GM19351 (cell line): ENCODE measurements at regions not wholly inside any gene's neighbourhood (a gene's known extent, or its start where the extent isn't known, plus 50 kb on each side); places are given as distances from the start of the nearest gene placed in this dataset.

Experiments used
- ATAC-seq: cut with Tn5 transposase; IDR thresholded peaks from one replicate; pipeline ENCODE4 v1.9.1; 2021; ENCODE audit warnings: mild to moderate bottlenecking, moderate library complexity; ENCODE audit not compliant: unreplicated experiment

GRCh38 chr4:141783770-141784169, 147.4 kb downstream of the IL15 start:
- no peak for ATAC-seq

GRCh38 chr4:141786946-141787345, 150.6 kb downstream of the IL15 start:
- no peak for ATAC-seq

GRCh38 chr4:141788169-141788915, 152.0 kb downstream of the IL15 start:
- no peak for ATAC-seq

GRCh38 chr4:141789716-141790115, 153.3 kb downstream of the IL15 start:
- no peak for ATAC-seq

- no peak for ATAC-seq
Measured at GRCh38 chr4:141792164-141792563, 155.8 kb downstream of the IL15 start.

GRCh38 chr4:141797966-141798365, 161.6 kb downstream of the IL15 start:
- no peak for ATAC-seq

GRCh38 chr4:141801558-141801957, 165.2 kb downstream of the IL15 start:
- ATAC-seq, result no peak

- ATAC-seq, result no peak
Measured at GRCh38 chr4:141802333-141802732, 165.9 kb downstream of the IL15 start.

- no peak for ATAC-seq
Measured at GRCh38 chr4:141804836-141805235, 168.5 kb downstream of the IL15 start.

- peak; percentile 80 for ATAC-seq
Measured at GRCh38 chr4:141807103-141807891, 170.9 kb downstream of the IL15 start.

- ATAC-seq, result no peak
Measured at GRCh38 chr4:141810038-141810711, 173.8 kb downstream of the IL15 start.

- ATAC-seq, result no peak
Measured at GRCh38 chr4:141810712-141811375, 174.5 kb downstream of the IL15 start.

- ATAC-seq, result no peak
Measured at GRCh38 chr4:141812158-141812557, 175.8 kb downstream of the IL15 start.

GRCh38 chr4:141814499-141814898, 178.1 kb downstream of the IL15 start:
- ATAC-seq, result no peak

GRCh38 chr4:141815646-141816045, 179.3 kb downstream of the IL15 start:
- no peak for ATAC-seq

- no peak for ATAC-seq
Measured at GRCh38 chr4:141826260-141826659, 189.9 kb downstream of the IL15 start.

- no peak for ATAC-seq
Measured at GRCh38 chr4:141833209-141833608, 196.8 kb downstream of the IL15 start.

GRCh38 chr4:141840299-141840986, 204.1 kb downstream of the IL15 start:
- no peak for ATAC-seq

- no peak for ATAC-seq
Measured at GRCh38 chr4:141843136-141843535, 206.8 kb downstream of the IL15 start.

- ATAC-seq, result no peak
Measured at GRCh38 chr4:141845901-141846300, 209.5 kb downstream of the IL15 start.

- ATAC-seq, result no peak
Measured at GRCh38 chr4:141849367-141849766, 213.0 kb downstream of the IL15 start.
